ENCODE measurements at regions not wholly inside any gene's neighbourhood (a gene's known extent, or its start where the extent isn't known, plus 50 kb on each side); places are given as distances from the start of the nearest gene placed in this dataset.

- H3K27ac ChIP-seq (ENCODE audit: insufficient read depth, low read length), result no peak overlapping the region
- peak in 1 of 2 donors; percentile 86 for DNase-seq (ENCODE audit: low read depth in 2 of 2)
- H3K79me2 ChIP-seq (ENCODE audit: control insufficient read depth, insufficient read depth, low read length), result no peaks in the 10 kb centered on the region
- H3K9me3 ChIP-seq (ENCODE audit: control insufficient read depth, insufficient read depth, low read depth, low read length), result no peaks in the 10 kb centered on the region
- H3K36me3 ChIP-seq (ENCODE audit: control insufficient read depth, insufficient read depth, low read length), result no peaks in the 10 kb centered on the region
- TF ChIP-seq CTCF (conservative IDR thresholded peaks at IDR 0.05 in 1 of 2, IDR thresholded peaks at IDR 0.05 in 1 of 2; ENCODE audit: low read depth in 1 of 2, low read length in 2 of 2) (no peak), EZH2 (IDR thresholded peaks at IDR 0.05; ENCODE audit: low read length, missing control alignments) (no peak)
- H3K27me3 ChIP-seq (ENCODE audit: control insufficient read depth, insufficient read depth, low read length), result no peaks in the 10 kb centered on the region
- H3K4me3 ChIP-seq (replicated peaks in 1 of 4; ENCODE audit: control extremely low read depth in 1 of 4, insufficient read depth in 1 of 4, low read depth in 3 of 4, low read length in 4 of 4), result no peak overlapping the region
- no peaks in the 10 kb centered on the region for H3K4me1 ChIP-seq (ENCODE audit: control insufficient read depth, extremely low read depth, insufficient read depth, low read length)
- no peak overlapping the region for H3K9ac ChIP-seq (ENCODE audit: insufficient read depth, low read length)
- no peaks in the 10 kb centered on the region for H4K20me1 ChIP-seq (ENCODE audit: control insufficient read depth, extremely low read depth, insufficient read depth, low read length)
- H3K4me2 ChIP-seq (ENCODE audit: extremely low read depth, insufficient read depth, low read length), result no peak overlapping the region
- no peak overlapping the region for H2AFZ ChIP-seq (ENCODE audit: low read length)
These were observed 728.6 kb upstream of the CDH2 start for GRCh38 chr18:28905509-28905908.

- no peak for DNase-seq (ENCODE audit: low read depth in 2 of 2)
- Histone ChIP-seq H3K27me3 (ENCODE audit: control insufficient read depth, insufficient read depth, low read length) (no peaks in the 10 kb centered on the region), H3K4me1 (ENCODE audit: control insufficient read depth, extremely low read depth, insufficient read depth, low read length) (no peaks in the 10 kb centered on the region), H3K4me2 (ENCODE audit: extremely low read depth, insufficient read depth, low read length) (no peak overlapping the region), H3K79me2 (ENCODE audit: control insufficient read depth, insufficient read depth, low read length) (no peaks in the 10 kb centered on the region), H3K36me3 (ENCODE audit: control insufficient read depth, insufficient read depth, low read length) (no peaks in the 10 kb centered on the region), H3K9ac (ENCODE audit: insufficient read depth, low read length) (no peak overlapping the region), H2AFZ (ENCODE audit: low read length) (no peak overlapping the region), H3K4me3 (replicated peaks in 1 of 4; ENCODE audit: control extremely low read depth in 1 of 4, insufficient read depth in 1 of 4, low read depth in 3 of 4, low read length in 4 of 4) (no peak overlapping the region), H3K9me3 (ENCODE audit: control insufficient read depth, insufficient read depth, low read depth, low read length) (no peaks in the 10 kb centered on the region), H3K27ac (ENCODE audit: insufficient read depth, low read length) (no peak overlapping the region), H4K20me1 (ENCODE audit: control insufficient read depth, extremely low read depth, insufficient read depth, low read length) (no peaks in the 10 kb centered on the region)
- TF ChIP-seq CTCF (conservative IDR thresholded peaks at IDR 0.05 in 1 of 2, IDR thresholded peaks at IDR 0.05 in 1 of 2; ENCODE audit: low read depth in 1 of 2, low read length in 2 of 2), result no peak
These were observed 727.9 kb upstream of the CDH2 start for GRCh38 chr18:28904789-28905364.

- no peaks in the 10 kb centered on the region for H3K79me2 ChIP-seq (ENCODE audit: control insufficient read depth, insufficient read depth, low read length)
- H4K20me1 ChIP-seq (ENCODE audit: control insufficient read depth, extremely low read depth, insufficient read depth, low read length), result no peaks in the 10 kb centered on the region
- no peaks in the 10 kb centered on the region for H3K36me3 ChIP-seq (ENCODE audit: control insufficient read depth, insufficient read depth, low read length)
- H3K4me2 ChIP-seq (ENCODE audit: extremely low read depth, insufficient read depth, low read length), result no peak overlapping the region
- no peak overlapping the region for H2AFZ ChIP-seq (ENCODE audit: low read length)
- H3K4me3 ChIP-seq (replicated peaks in 1 of 4; ENCODE audit: control extremely low read depth in 1 of 4, insufficient read depth in 1 of 4, low read depth in 3 of 4, low read length in 4 of 4), result no peak overlapping the region
- H3K9ac ChIP-seq (ENCODE audit: insufficient read depth, low read length), result no peak overlapping the region
- DNase-seq (ENCODE audit: low read depth in 2 of 2), result peak in 1 of 2 donors; percentile 61
- H3K4me1 ChIP-seq (ENCODE audit: control insufficient read depth, extremely low read depth, insufficient read depth, low read length), result no peaks in the 10 kb centered on the region
- no peak overlapping the region for H3K27ac ChIP-seq (ENCODE audit: insufficient read depth, low read length)
- H3K27me3 ChIP-seq (ENCODE audit: control insufficient read depth, insufficient read depth, low read length), result no peaks in the 10 kb centered on the region
- TF ChIP-seq EZH2 (IDR thresholded peaks at IDR 0.05; ENCODE audit: low read length, missing control alignments), result no peak
- TF ChIP-seq CTCF (conservative IDR thresholded peaks at IDR 0.05 in 1 of 2, IDR thresholded peaks at IDR 0.05 in 1 of 2; ENCODE audit: low read depth in 1 of 2, low read length in 2 of 2), result no peak
- no peaks in the 10 kb centered on the region for H3K9me3 ChIP-seq (ENCODE audit: control insufficient read depth, insufficient read depth, low read depth, low read length)
These were observed 726.4 kb upstream of the CDH2 start for GRCh38 chr18:28903306-28903705.

All from fibroblast of lung (primary cell).